ENCODE measurements at regions not wholly inside any gene's neighbourhood (a gene's known extent, or its start where the extent isn't known, plus 50 kb on each side); places are given as distances from the start of the nearest gene placed in this dataset.

DNA sequence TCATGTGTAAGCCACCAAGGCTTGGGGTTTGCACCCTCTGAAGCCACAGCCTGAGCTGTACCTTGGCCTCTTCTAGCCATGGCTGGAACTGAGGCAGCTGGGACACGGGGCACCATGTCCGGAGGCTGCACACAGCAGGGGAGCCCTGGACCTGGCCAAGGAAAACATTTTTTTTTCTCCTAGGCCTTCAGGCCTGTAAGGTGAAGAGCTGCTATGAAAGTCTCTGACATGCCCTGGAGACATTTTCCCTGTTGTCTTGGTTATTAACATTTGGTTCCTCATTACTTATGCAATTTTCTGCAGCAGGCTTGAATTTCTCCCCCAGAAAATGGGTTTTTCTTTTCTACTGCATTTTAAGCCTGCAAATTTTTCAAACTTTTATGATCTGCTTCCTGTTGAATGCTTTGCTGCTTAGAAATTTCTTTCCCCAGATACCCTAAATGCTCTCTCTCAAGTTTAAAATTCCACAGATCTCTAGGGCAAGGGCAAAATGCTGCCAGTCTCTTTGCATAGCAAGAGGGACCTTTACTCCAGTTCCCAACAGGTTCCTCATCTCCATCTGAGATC is 295.8 kb downstream of the LTN1 start:
- H3K36me3 ChIP-seq (ENCODE audit: control insufficient read depth, insufficient read depth, low read length), result no peaks in the 10 kb centered on the region
- no peak for DNase-seq
- Mint-ChIP-seq H3K27ac (ENCODE audit: unreplicated experiment) (no peak overlapping the region), H3K36me3 (ENCODE audit: insufficient read depth, unreplicated experiment) (no peaks in the 10 kb centered on the region), H3K9me3 (ENCODE audit: unreplicated experiment) (peaks cover 6% of the 10 kb centered on the region), H3K4me3 (ENCODE audit: unreplicated experiment) (no peak overlapping the region), H3K27me3 (ENCODE audit: insufficient read depth, unreplicated experiment) (no peaks in the 10 kb centered on the region), H3K4me1 (ENCODE audit: low read depth, unreplicated experiment) (no peaks in the 10 kb centered on the region)
- CTCF ChIA-PET, result no interaction called here
- TF ChIP-seq, protein P1, sequence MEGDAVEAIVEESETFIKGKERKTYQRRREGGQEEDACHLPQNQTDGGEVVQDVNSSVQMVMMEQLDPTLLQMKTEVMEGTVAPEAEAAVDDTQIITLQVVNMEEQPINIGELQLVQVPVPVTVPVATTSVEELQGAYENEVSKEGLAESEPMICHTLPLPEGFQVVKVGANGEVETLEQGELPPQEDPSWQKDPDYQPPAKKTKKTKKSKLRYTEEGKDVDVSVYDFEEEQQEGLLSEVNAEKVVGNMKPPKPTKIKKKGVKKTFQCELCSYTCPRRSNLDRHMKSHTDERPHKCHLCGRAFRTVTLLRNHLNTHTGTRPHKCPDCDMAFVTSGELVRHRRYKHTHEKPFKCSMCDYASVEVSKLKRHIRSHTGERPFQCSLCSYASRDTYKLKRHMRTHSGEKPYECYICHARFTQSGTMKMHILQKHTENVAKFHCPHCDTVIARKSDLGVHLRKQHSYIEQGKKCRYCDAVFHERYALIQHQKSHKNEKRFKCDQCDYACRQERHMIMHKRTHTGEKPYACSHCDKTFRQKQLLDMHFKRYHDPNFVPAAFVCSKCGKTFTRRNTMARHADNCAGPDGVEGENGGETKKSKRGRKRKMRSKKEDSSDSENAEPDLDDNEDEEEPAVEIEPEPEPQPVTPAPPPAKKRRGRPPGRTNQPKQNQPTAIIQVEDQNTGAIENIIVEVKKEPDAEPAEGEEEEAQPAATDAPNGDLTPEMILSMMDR (IDR thresholded peaks at IDR 0.05; ENCODE audit: insufficient read depth in 1 of 2, low read depth in 1 of 2, low read length in 1 of 2, severe bottlenecking in 1 of 2, unreplicated experiment in 1 of 2), result no peak
- POLR2A ChIA-PET, result no interaction called here
- H3K9me3 ChIP-seq, result no peaks in the 10 kb centered on the region; the same call in 1 of the 2 replicates
- no peaks in the 10 kb centered on the region for H3K4me1 ChIP-seq
- intact Hi-C loops (cut with micrococcal nuclease; ENCODE audit: unreplicated experiment), result no loop called here
- H3K27me3 ChIP-seq (replicated peaks; ENCODE audit: control insufficient read depth, insufficient read depth, low read length), result no peaks in the 10 kb centered on the region
- no peak overlapping the region for H3K4me3 ChIP-seq (ENCODE audit: low read depth, low read length)
- no TSS peak for BruUV-seq (replicated peaks)

DNA sequence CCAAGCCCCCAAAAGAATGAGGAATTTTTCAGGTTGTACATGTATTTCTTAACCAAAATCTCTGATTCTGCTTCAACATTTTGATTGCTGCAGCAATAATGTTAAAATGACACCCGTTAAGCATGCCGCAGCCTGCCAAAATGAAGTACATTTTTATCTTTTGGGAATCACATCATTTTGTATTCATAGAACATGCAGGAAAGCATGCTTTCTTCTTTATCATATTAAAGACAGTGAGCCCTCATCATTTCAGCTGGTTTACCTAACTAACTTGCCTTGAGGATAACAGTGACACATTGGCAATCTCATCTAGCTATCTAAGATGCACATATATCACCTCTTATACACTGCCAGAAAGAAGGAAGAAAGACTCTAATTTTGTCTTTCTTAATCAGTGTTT is 299.2 kb downstream of the LTN1 start:
- no peak for DNase-seq
- Histone ChIP-seq H3K4me1 (no peaks in the 10 kb centered on the region), H3K4me3 (ENCODE audit: low read depth, low read length) (no peak overlapping the region), H3K9me3 (no peaks in the 10 kb centered on the region), H3K27me3 (replicated peaks; ENCODE audit: control insufficient read depth, insufficient read depth, low read length) (no peaks in the 10 kb centered on the region), H3K36me3 (ENCODE audit: control insufficient read depth, insufficient read depth, low read length) (no peaks in the 10 kb centered on the region)
- H3K27ac Mint-ChIP-seq (ENCODE audit: unreplicated experiment), result no peak overlapping the region
- TF ChIP-seq, protein P1 (IDR thresholded peaks at IDR 0.05; ENCODE audit: insufficient read depth in 1 of 2, low read depth in 1 of 2, low read length in 1 of 2, severe bottlenecking in 1 of 2, unreplicated experiment in 1 of 2), result no peak
- BruUV-seq (replicated peaks), result no TSS peak
- ChIA-PET CTCF (no interaction called here), POLR2A (no interaction called here)
- H3K36me3 Mint-ChIP-seq (ENCODE audit: insufficient read depth, unreplicated experiment), result no peaks in the 10 kb centered on the region
- no peaks in the 10 kb centered on the region for H3K9me3 Mint-ChIP-seq (ENCODE audit: unreplicated experiment)
- no peaks in the 10 kb centered on the region for H3K27me3 Mint-ChIP-seq (ENCODE audit: insufficient read depth, unreplicated experiment)
- no peak overlapping the region for H3K4me3 Mint-ChIP-seq (ENCODE audit: unreplicated experiment)
- no peaks in the 10 kb centered on the region for H3K4me1 Mint-ChIP-seq (ENCODE audit: low read depth, unreplicated experiment)
- intact Hi-C loops (cut with micrococcal nuclease; ENCODE audit: unreplicated experiment), result no loop called here

DNA sequence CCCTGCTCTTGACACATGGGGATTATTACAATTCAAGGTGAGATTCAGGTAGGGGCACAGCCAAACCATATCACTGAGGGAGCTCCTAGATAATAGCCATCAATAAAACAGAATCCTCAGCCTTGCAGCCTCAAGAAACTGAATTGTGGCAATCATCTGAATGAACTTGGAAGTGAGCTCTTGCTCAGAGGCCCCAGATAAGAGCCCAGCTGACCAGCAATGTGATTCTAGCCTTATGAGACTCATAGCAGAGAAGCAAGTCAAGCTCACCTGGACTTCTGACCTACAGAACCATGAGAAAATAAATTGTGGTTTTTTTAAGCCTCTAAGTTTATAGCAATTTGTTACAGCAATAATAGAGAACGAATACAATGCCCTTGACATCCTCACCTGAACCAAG is 302.5 kb downstream of the LTN1 start:
- Histone ChIP-seq H3K9me3 (no peaks in the 10 kb centered on the region), H3K4me3 (ENCODE audit: low read depth, low read length) (no peak overlapping the region), H3K4me1 (no peaks in the 10 kb centered on the region), H3K36me3 (ENCODE audit: control insufficient read depth, insufficient read depth, low read length) (no peaks in the 10 kb centered on the region), H3K27me3 (replicated peaks; ENCODE audit: control insufficient read depth, insufficient read depth, low read length) (no peaks in the 10 kb centered on the region)
- no peak overlapping the region for H3K4me3 Mint-ChIP-seq (ENCODE audit: unreplicated experiment)
- TF ChIP-seq, protein P1 (IDR thresholded peaks at IDR 0.05; ENCODE audit: insufficient read depth in 1 of 2, low read depth in 1 of 2, low read length in 1 of 2, severe bottlenecking in 1 of 2, unreplicated experiment in 1 of 2), result no peak
- no peaks in the 10 kb centered on the region for H3K4me1 Mint-ChIP-seq (ENCODE audit: low read depth, unreplicated experiment)
- H3K36me3 Mint-ChIP-seq (ENCODE audit: insufficient read depth, unreplicated experiment), result no peaks in the 10 kb centered on the region
- H3K9me3 Mint-ChIP-seq (ENCODE audit: unreplicated experiment), result no peaks in the 10 kb centered on the region
- POLR2A ChIA-PET, result no interaction called here
- intact Hi-C loops (cut with micrococcal nuclease; ENCODE audit: unreplicated experiment), result no loop called here
- CTCF ChIA-PET, result no interaction called here
- no TSS peak for BruUV-seq (replicated peaks)
- DNase-seq, result no peak
- H3K27me3 Mint-ChIP-seq (ENCODE audit: insufficient read depth, unreplicated experiment), result no peaks in the 10 kb centered on the region
- no peak overlapping the region for H3K27ac Mint-ChIP-seq (ENCODE audit: unreplicated experiment)

Data from Caco-2 (cell line).